PC-9 (cell line): ENCODE measurements at regions not wholly inside any gene's neighbourhood (a gene's known extent, or its start where the extent isn't known, plus 50 kb on each side); places are given as distances from the start of the nearest gene placed in this dataset.

ENCODE experiments used
- CTCF ChIP-seq: fragments of 200-600 bp; sonication (generic); conservative IDR thresholded peaks from 2 replicates; pipeline ENCODE4 v1.6.1; 2017; ENCODE audit warnings: mixed run types, antibody characterized with exemption, mild to moderate bottlenecking, moderate library complexity
- EZH2 ChIP-seq: fragments of 200-600 bp; sonication (generic); IDR thresholded peaks from 2 replicates; pipeline ENCODE4 v1.8.0; 2017; ENCODE audit warnings: antibody characterized with exemption, low read depth

GRCh38 chr5:100157066-100157465 lies 378.1 kb upstream of the FAM174A start:
- TF ChIP-seq CTCF, result no peak
- TF ChIP-seq EZH2, result no peak
